Gastroesophageal sphincter (tissue), 3 donors: ENCODE measurements at regions not wholly inside any gene's neighbourhood (a gene's known extent, or its start where the extent isn't known, plus 50 kb on each side); places are given as distances from the start of the nearest gene placed in this dataset.

Experiments used
- CTCF ChIP-seq, 4 experiments: fragments of 200-600 bp in 2 of 4; fragments of 450-650 bp in 2 of 4; sonication (generic) in 1 of 4; IDR thresholded peaks; one replicate each; pipeline ENCODE4 v1.5.1; 2017 to 2019; ENCODE audit warnings: antibody characterized with exemption in 4 of 4, mild to moderate bottlenecking in 2 of 4, moderate library complexity in 2 of 4
- EP300 ChIP-seq: sonication (generic); formaldehyde crosslinking; IDR thresholded peaks from one replicate; pipeline ENCODE4 v1.6.1; 2017; ENCODE audit warnings: antibody characterized with exemption, mild to moderate bottlenecking
- POLR2A ChIP-seq, 2 donors: fragments of 450-650 bp; IDR thresholded peaks; one replicate each; pipeline ENCODE4 v1.6.1; 2017; ENCODE audit warnings: antibody characterized with exemption in 2 of 2, mild to moderate bottlenecking in 2 of 2, moderate library complexity in 1 of 2

GRCh38 chr9:38338342-38339018 lies 54.0 kb upstream of the ALDH1B1 start:
- no peak for TF ChIP-seq POLR2A (IDR thresholded peaks at IDR 0.05)
- no peak for TF ChIP-seq EP300
- no peak for TF ChIP-seq CTCF (IDR thresholded peaks at IDR 0.05)
